Smooth muscle cell (in vitro differentiated cells): ENCODE measurements at regions not wholly inside any gene's neighbourhood (a gene's known extent, or its start where the extent isn't known, plus 50 kb on each side); places are given as distances from the start of the nearest gene placed in this dataset.
"Not testable (repeated sequence)": the region's sequence is repeated elsewhere in the genome, so short reads cannot be mapped to it uniquely, and the experiment has no call there.

Experiments
- DNase-seq: peaks from one replicate; lab custom pipeline; 2025; ENCODE audit not compliant: unreplicated experiment; lab: John Stamatoyannopoulos, UW
- H2AFZ ChIP-seq: fragments of 200-600 bp; sonication (generic); 2 replicates; pipeline ENCODE4 v1.6.0; 2016; ENCODE audit warnings: antibody characterized with exemption, low read depth, mild to moderate bottlenecking
- H3F3A ChIP-seq: fragments of 200-600 bp; sonication (generic); 2 replicates; pipeline ENCODE4 v1.6.0; 2017; ENCODE audit warnings: antibody characterized with exemption, low read depth
- H3K27ac ChIP-seq: fragments of 200-600 bp; sonication (generic); 2 replicates; pipeline ENCODE4 v1.5.1; 2016; ENCODE audit warnings: low read depth, mild to moderate bottlenecking
- H3K27me3 ChIP-seq: fragments of 200-600 bp; sonication (generic); 2 replicates; pipeline ENCODE4 v1.6.1; 2016; ENCODE audit warnings: low read depth, mild to moderate bottlenecking
- H3K36me3 ChIP-seq: fragments of 200-600 bp; sonication (generic); 2 replicates; pipeline ENCODE4 v1.5.1; 2016; ENCODE audit warnings: low read depth
- H3K4me1 ChIP-seq: fragments of 200-600 bp; sonication (generic); 2 replicates; pipeline ENCODE4 v1.5.1; 2016; ENCODE audit warnings: low read depth
- H3K4me2 ChIP-seq: fragments of 200-600 bp; sonication (generic); 2 replicates; pipeline ENCODE4 v1.6.0; 2016; ENCODE audit warnings: mild to moderate bottlenecking
- H3K4me3 ChIP-seq: fragments of 200-600 bp; sonication (generic); 2 replicates; pipeline ENCODE4 v1.5.1; 2016; ENCODE audit warnings: mild to moderate bottlenecking
- H3K79me2 ChIP-seq: fragments of 200-600 bp; sonication (generic); 2 replicates; pipeline ENCODE4 v1.6.0; 2016; ENCODE audit warnings: low read depth, mild to moderate bottlenecking
- H3K9ac ChIP-seq: fragments of 200-600 bp; sonication (generic); 2 replicates; pipeline ENCODE4 v1.6.0; 2016; ENCODE audit warnings: low read depth
- H3K9me3 ChIP-seq: fragments of 200-600 bp; sonication (generic); replicated peaks from 2 replicates; pipeline ENCODE4 v1.5.1; 2016; ENCODE audit warnings: low read depth
- H4K20me1 ChIP-seq: fragments of 200-600 bp; sonication (generic); 2 replicates; pipeline ENCODE4 v1.6.0; 2016; ENCODE audit warnings: low read depth
- WGBS: methylation state at CpG from one replicate; pipeline ENCODE4 v1.1.7; 2016; ENCODE audit warnings: low lambda C conversion rate; 5-methylcytosine and 5-hydroxymethylcytosine counted together
- TF ChIP-seq, protein P1 (sequence below): fragments of 200-600 bp; sonication (generic); IDR thresholded peaks from 2 replicates; pipeline ENCODE4 v1.5.1; 2017; ENCODE audit warnings: borderline replicate concordance, mild to moderate bottlenecking, antibody characterized with exemption; ENCODE audit not compliant: insufficient read depth, poor library complexity, severe bottlenecking

DNA sequence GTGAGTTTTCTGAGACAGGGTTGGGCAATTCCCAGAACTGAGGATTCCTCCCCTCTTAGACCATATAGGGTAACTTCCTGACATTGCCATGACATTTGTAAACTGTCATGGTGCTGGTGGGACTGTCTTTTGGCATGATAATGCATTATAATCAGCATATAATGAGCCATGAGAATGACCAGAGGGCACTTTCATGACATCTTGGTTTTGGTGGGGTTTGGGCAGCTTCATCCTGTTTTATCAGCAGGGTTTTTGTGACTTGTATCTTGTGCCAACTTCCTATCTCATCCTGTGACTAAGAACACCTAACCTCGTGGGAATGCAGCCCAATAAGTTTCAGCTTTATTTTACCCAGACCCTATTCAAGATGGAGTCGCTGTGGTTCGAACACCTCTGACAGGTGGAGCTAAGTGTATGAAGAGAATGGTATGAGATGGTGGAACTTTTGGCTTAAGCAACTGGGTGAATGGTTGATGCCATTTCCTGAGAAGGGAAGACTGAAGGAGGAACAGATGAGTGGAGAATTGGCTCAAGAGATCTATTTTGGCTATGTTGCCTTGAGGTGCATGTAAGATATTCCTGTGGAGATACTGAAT lies 217.3 kb downstream of the RAB11FIP4 start:
- Histone ChIP-seq H3K4me2 (no peak overlapping the region), H3F3A (no peaks in the 10 kb centered on the region), H2AFZ (no peak overlapping the region), H3K36me3 (no peaks in the 10 kb centered on the region), H3K27ac (no peak overlapping the region), H3K79me2 (no peaks in the 10 kb centered on the region), H3K9ac (no peak overlapping the region), H3K4me3 (no peak overlapping the region), H3K9me3 (no peaks in the 10 kb centered on the region), H3K27me3 (no peaks in the 10 kb centered on the region), H4K20me1 (no peaks in the 10 kb centered on the region), H3K4me1 (no peaks in the 10 kb centered on the region)
- WGBS, result 96% methylated on average over 3 of the region's 3 CpGs
- TF ChIP-seq, protein P1, sequence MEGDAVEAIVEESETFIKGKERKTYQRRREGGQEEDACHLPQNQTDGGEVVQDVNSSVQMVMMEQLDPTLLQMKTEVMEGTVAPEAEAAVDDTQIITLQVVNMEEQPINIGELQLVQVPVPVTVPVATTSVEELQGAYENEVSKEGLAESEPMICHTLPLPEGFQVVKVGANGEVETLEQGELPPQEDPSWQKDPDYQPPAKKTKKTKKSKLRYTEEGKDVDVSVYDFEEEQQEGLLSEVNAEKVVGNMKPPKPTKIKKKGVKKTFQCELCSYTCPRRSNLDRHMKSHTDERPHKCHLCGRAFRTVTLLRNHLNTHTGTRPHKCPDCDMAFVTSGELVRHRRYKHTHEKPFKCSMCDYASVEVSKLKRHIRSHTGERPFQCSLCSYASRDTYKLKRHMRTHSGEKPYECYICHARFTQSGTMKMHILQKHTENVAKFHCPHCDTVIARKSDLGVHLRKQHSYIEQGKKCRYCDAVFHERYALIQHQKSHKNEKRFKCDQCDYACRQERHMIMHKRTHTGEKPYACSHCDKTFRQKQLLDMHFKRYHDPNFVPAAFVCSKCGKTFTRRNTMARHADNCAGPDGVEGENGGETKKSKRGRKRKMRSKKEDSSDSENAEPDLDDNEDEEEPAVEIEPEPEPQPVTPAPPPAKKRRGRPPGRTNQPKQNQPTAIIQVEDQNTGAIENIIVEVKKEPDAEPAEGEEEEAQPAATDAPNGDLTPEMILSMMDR, result no peak
- no peak for DNase-seq

DNA sequence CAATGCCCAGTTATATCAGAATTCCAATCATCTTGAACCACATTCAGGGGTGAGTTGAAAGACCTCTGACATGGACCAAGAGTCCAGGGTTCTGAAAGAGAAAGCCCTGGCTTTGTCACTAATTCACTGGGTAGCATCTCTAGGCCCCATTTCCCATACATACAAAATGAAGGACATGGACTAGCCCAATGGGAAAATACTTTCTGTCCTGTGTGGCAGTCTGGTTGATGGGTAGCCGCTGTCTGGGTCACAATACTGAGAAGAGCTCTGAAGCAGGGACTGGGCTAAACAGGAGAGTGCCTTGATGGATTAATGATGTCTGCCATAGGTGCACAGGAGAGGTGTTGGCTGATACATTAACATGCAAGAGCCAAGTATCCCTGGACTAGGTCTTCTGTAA lies 214.3 kb downstream of the RAB11FIP4 start:
- no peak overlapping the region for H2AFZ ChIP-seq
- no peaks in the 10 kb centered on the region for H3K36me3 ChIP-seq
- no peak for DNase-seq
- no peaks in the 10 kb centered on the region for H3K4me1 ChIP-seq
- H3K4me3 ChIP-seq, result no peak overlapping the region
- no peaks in the 10 kb centered on the region for H3K9me3 ChIP-seq
- no peaks in the 10 kb centered on the region for H3K27me3 ChIP-seq
- no peaks in the 10 kb centered on the region for H3K79me2 ChIP-seq
- no peak overlapping the region for H3K27ac ChIP-seq
- TF ChIP-seq, protein P1, result no peak
- H3F3A ChIP-seq, result no peaks in the 10 kb centered on the region
- no peak overlapping the region for H3K9ac ChIP-seq
- no peaks in the 10 kb centered on the region for H4K20me1 ChIP-seq
- no peak overlapping the region for H3K4me2 ChIP-seq
- WGBS, result 96% methylated on average over 1 of the region's 1 CpG

DNA sequence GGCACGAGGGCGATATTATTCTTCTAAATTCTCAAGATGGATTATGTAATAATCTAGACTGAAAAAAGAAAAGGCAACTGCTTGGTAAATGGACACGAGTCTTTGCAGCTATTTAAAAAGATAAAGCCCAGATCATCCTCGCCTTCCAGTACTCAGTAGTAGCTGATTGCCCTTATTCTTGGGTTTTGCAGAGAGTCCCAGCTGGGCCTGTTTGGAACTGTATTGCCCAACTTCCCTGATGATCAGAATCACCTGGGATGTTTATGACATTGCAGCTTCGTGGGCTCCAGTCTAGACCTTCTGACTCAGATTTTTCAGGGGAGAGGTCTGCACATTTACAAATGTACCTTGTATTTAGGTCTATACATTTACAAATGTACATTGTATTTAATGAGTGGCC lies 213.5 kb downstream of the RAB11FIP4 start:
- H3K27ac ChIP-seq, result no peak overlapping the region
- no peak overlapping the region for H2AFZ ChIP-seq
- TF ChIP-seq, protein P1, result no peak
- no peaks in the 10 kb centered on the region for H3K4me1 ChIP-seq
- H3K4me2 ChIP-seq, result no peak overlapping the region
- 76% methylated on average over 5 of the region's 5 CpGs for WGBS
- no peaks in the 10 kb centered on the region for H3K27me3 ChIP-seq
- no peaks in the 10 kb centered on the region for H3K9me3 ChIP-seq
- DNase-seq, result no peak
- H3K36me3 ChIP-seq, result no peaks in the 10 kb centered on the region
- no peaks in the 10 kb centered on the region for H3K79me2 ChIP-seq
- H3F3A ChIP-seq, result no peaks in the 10 kb centered on the region
- no peaks in the 10 kb centered on the region for H4K20me1 ChIP-seq
- no peak overlapping the region for H3K4me3 ChIP-seq
- H3K9ac ChIP-seq, result no peak overlapping the region

DNA sequence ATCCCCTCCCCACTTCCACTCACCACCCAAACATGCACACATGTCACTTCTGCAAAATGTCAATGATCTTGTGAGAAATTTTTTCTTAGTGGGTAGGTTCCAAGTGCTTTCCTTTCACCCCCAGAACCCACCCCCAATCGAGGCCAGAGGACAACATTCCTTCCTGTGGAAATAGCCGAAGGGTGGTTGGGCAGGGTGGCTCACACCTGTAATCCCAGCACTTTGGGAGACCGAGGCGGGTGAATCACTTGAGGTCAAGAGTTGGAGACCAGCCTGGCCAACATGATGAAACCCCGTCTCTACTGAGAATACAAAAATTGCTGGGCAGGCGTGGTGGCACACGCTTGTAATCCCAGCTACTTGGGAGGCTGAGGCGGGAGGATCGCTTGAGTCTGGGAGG lies 208.7 kb downstream of the RAB11FIP4 start:
- H3K9ac ChIP-seq, DNase-seq, H2AFZ ChIP-seq, H4K20me1 ChIP-seq, H3K9me3 ChIP-seq, H3K4me3 ChIP-seq, H3K27me3 ChIP-seq, H3K36me3 ChIP-seq, H3K4me2 ChIP-seq, H3K79me2 ChIP-seq: not testable (repeated sequence)
- Histone ChIP-seq H3K27ac (peak overlapping the region; percentile 55), H3F3A (peaks cover 23% of the 10 kb centered on the region), H3K4me1 (peaks cover 18% of the 10 kb centered on the region)
- WGBS, result 89% methylated on average over 9 of the region's 9 CpGs
